ENCODE measurements at regions not wholly inside any gene's neighbourhood (a gene's known extent, or its start where the extent isn't known, plus 50 kb on each side); places are given as distances from the start of the nearest gene placed in this dataset.

GRCh38 chr10:77689339-77689738 lies 51.7 kb upstream of the KCNMA1 start:
- no peak for TF ChIP-seq POLR2AphosphoS5 (IDR thresholded peaks at IDR 0.05; ENCODE audit: low read depth)
- no peak for TF ChIP-seq EZH2 (IDR thresholded peaks at IDR 0.05; ENCODE audit: low read depth, unreplicated experiment)
- no peak for TF ChIP-seq CTCF (conservative IDR thresholded peaks at IDR 0.05; ENCODE audit: low read depth in 2 of 2)
- no peak for TF ChIP-seq EZH2phosphoT487 (IDR thresholded peaks at IDR 0.05; ENCODE audit: unreplicated experiment)
- TF ChIP-seq ZNF331 (CRISPR knock-in tag; IDR thresholded peaks at IDR 0.05; ENCODE audit: low read depth), result no peak
- no peak for TF ChIP-seq REST (IDR thresholded peaks at IDR 0.05; ENCODE audit: unreplicated experiment)
- no peak for TF ChIP-seq CREB1 (CRISPR knock-in tag; IDR thresholded peaks at IDR 0.05; ENCODE audit: low read depth)
- TF ChIP-seq STAT1 (IDR thresholded peaks at IDR 0.05; ENCODE audit: unreplicated experiment), result no peak
- no peak for TF ChIP-seq ETS1 (IDR thresholded peaks at IDR 0.05)
- no peak for TF ChIP-seq ZNF462 (CRISPR knock-in tag; IDR thresholded peaks at IDR 0.05)
- no peak for TF ChIP-seq JUNB (IDR thresholded peaks at IDR 0.05; ENCODE audit: unreplicated experiment)
- TF ChIP-seq NANOG (IDR thresholded peaks at IDR 0.05; ENCODE audit: borderline replicate concordance), result no peak
- TF ChIP-seq ZNF114 (CRISPR knock-in tag; IDR thresholded peaks at IDR 0.05), result no peak

Data from GM23338 (cell line).